HK-2 (cell line): ENCODE measurements at regions not wholly inside any gene's neighbourhood (a gene's known extent, or its start where the extent isn't known, plus 50 kb on each side); places are given as distances from the start of the nearest gene placed in this dataset.
"Not testable (repeated sequence)": the region's sequence is repeated elsewhere in the genome, so short reads cannot be mapped to it uniquely, and the experiment has no call there.

Experiments
- DNase-seq: peaks from one replicate; pipeline ENCODE4 v3.0.0-alpha.2; 2018; ENCODE audit not compliant: unreplicated experiment

DNA sequence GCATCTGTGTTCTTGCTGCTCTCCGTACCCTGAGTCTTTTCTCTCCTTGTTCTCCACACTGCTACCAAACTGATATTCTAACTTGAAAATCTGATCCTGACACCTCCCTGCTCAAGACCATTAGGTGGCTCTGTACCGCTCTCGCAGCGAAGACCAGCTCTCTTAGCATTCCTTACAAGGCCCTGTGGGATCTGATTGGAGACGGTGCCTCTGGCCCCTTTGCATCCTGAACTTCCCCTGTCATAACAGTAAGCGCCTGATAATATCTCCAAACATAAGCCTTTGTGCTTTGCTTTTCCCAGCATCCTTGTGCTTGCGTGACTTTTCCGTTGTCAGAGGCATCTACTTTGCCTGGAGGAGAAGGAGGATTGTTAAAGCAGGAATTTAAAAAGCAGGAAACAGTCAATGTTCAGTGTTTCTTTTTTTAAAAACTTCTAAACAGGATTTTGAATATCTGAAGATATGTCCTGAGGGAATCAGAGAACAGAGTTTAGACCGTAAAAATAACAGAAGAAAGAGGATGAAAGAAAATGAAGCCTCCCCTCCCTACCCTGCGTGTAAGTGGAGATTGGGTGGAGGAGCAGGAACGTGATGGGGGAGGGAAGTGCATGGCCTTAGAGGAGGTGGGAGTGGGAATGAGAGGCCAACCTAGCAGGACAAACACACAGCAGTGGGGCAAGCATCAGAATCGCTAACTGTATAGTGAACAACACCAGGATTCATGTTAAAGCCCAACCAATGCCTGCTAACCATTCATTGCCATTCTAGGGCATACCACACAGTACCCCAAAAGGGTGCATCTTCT lies 89.2 kb upstream of the STMND1 start:
- no peak for DNase-seq

DNA sequence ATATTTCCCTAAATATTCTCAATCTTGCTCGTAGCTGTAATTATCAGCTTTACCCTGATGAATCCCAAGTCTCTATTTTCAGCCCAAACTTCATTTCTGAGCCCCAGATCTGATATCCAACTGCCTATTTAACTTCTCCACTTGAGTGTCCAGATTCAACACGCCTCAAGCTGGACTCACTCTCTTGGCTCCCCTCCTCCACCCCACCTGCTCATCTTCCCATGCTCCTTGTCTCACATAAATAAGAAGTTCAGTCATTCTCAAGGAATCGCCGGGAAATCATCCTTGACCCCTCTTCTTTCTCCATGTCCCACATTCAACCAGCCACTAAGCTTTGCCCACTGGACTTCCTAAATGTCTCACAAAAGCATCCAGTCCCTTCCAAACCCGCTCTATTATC lies 89.9 kb upstream of the STMND1 start:
- no peak for DNase-seq

DNA sequence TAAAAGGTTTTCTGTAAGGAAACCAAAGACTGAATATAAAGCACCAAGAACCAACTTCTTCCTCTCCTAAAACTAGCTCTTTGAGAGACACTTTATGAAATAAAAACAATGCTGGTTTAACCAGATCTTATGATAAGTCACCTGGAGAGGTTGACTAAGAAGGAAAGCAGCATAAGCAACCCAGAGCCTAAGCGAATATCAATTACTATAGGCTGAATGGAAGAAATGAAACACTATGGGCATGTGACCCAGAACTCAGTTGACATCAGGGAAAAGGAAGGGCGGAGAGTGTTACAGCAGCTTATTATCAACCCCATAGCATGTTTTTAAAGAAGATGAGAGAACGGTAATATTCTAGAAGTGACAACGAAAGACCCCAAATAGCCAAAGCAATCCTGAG lies 94.1 kb upstream of the STMND1 start:
- no peak for DNase-seq

DNA sequence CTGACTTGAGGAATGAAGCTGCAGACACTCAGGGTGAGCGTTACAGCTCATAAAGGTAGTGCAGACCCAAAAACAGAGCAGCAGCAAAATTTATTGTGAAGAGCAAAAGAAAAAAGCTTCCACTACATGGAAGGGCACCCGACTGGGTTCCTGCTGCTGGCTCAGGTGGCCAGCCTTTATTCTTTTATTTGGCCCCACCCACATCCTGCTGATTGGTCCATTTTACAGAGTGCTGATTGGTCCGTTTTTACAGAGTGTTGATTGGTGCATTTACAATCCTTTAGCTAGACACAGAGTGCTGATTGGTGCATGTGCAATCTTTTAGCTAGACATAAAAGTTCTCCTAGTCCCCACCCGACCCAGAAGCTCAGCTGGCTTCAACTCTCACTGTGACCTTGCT lies 95.3 kb upstream of the STMND1 start:
- DNase-seq: no peak

DNA sequence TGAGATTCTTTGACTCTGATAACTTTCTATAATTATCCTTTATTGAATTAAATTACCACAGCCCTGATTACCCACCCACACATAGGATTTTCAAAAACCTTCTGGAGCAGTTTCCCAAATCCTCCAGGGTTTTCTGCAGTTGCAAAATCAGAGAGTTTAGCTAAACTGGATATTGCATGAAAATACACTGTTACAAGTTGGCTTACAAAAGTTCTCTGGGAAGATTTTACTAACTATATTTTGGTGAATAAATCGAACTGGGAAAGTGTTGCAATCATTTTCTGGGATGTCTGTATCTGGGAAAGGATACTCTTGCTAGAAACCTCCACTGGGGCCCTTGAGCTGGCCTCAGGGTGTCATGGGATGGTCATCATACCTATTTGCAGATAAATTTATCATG lies 97.6 kb upstream of the STMND1 start:
- no peak for DNase-seq

DNA sequence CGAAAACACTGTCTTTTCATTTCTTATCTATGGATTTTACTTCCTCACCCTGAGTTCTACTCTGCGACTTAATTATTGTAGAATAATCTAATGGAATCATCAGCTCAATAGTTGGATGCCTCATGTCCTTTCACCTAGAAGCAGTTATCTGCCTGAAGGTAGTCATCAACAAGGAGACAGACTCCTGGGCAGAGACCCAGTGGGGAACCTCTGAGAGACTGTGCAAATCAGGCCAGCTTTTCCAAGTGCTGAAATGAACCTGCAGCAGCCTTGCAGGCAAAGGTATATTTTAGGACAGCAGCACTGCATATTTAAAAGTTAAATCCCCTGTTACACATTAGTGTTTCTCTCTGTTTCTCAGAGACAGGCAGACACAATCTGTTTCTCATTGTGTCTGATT lies 99.7 kb upstream of the STMND1 start:
- DNase-seq: no peak

DNA sequence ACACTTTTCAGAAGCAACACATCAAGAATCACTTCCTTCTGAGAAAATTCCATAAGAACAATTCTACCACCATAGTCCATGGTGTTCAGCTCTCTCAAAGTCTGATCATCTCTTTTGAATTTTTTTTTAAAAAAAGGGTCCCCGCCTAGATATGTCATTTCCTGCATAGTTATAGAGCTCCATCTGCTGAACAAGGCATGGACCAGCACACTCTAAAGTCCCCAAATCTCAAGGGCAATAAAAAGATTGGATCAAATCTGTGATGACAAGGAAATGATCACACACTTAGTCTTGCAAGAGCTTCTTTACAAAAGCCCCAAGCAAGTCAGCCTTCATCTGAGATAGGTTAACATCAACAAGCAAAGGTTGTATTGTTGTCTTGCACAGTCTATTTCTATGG lies 100.7 kb upstream of the STMND1 start:
- no peak for DNase-seq

DNA sequence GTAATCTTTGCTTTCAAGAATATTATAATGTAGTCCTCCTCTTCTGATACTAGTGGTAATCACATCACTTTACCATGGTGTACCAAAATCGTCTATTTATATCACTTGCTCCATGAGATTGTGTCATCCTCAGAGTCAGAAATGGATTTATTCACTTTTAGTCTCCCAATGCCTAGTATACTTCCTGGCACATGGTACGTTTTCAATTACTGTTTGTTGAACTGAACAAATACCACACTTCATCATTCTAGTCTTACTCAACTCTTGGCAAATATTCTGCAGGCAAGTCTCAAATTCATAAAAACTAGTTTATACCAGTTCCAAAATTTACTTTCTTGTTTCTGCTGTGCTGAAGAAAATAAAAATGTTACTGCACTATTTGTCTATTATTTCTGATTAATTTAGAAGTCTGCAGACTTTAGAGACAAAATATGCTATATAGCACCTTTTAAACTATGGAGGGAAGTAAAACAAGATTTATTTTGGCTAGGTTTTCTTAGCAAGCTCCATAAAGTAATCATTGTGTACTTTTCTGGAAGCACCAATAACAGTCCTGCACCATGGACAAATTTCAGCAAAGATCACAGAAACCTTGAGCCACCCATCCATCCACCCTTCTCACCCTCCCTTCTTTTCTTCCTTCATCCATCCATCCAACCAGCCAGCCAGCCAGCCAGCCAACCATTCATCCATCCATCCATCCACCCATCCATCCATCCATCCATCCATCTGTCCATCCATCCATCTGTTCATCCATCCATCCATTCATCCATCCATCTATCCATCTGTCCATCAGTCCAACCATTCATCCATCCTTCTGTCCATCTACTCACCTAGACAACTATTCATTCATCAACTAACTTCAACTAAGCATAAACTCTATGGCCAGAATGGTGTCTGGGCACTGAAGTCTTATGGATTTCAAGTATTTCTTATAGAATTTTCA lies 102.1 kb upstream of the STMND1 start:
- no peak for DNase-seq

DNA sequence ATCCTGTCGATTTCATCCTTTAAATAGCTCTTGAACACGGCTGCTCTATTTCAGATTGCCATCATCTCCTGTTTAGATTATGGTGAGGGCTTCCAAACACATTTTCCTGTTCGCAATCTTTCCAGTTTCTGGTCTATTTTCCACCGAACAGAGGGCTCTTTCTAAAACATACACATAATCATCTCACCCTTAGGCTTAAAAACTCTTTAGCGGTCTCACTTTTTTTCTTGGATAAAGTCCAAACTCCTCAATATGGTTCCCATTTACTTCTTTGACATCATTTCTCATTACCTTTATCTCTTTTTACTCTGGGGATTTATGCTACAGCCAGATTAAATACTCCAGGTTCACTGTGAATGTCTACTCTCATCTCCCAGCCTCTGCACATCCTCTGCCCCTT lies 103.4 kb upstream of the STMND1 start:
- no peak for DNase-seq

DNA sequence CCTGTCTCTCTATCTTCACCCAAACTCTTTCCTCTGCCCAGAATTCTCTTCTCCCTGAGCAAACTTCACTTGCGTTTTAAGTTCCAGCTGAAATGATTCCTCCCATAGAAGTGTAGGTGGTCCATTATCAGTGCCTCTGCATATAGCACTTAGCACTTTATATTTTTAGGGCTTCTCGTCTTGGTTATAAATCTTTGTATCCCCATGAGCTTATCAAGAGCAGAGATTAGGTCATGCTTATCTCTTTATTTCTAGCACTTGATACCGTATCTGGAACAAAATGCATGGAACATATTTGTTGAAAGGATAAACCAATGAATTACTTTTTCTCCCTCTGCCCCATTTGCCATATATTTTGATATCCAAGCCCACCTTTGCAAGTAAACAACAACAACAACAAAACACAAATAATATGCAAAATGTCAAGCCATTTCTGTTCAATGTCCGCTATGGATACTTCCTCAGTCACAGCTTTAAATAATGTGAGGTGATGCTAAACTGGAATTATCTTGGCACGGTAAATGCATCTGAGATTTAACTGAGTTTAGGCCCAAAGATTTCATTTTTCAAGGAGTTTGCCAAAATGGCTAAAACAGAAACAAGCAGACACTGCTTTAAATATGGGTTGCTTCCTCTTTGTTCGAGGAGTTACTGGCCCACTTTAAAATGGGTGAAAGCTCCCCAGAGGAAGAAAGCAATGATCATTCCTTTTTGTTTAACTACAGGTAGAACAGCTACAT lies 106.2 kb upstream of the STMND1 start:
- no peak for DNase-seq

DNA sequence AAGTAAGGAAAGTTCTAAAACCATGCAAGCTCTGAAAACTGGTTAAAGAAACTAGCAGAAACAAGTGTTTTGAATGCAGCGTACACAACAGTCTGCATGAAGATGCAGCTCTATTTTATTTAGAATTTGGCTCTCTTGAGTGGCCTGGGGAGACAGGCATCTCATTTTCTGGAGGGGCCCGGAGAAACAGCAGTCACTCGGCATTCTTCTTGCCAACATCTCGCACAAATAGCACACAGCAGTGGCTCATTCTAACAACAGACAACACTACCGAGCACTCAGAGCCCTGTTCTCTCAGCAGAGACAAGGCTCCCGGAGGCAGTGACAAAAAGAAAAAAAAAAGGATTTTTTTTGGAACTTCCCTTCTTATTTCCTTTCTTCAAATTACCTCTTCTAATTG lies 108.5 kb upstream of the STMND1 start:
- DNase-seq: no peak

DNA sequence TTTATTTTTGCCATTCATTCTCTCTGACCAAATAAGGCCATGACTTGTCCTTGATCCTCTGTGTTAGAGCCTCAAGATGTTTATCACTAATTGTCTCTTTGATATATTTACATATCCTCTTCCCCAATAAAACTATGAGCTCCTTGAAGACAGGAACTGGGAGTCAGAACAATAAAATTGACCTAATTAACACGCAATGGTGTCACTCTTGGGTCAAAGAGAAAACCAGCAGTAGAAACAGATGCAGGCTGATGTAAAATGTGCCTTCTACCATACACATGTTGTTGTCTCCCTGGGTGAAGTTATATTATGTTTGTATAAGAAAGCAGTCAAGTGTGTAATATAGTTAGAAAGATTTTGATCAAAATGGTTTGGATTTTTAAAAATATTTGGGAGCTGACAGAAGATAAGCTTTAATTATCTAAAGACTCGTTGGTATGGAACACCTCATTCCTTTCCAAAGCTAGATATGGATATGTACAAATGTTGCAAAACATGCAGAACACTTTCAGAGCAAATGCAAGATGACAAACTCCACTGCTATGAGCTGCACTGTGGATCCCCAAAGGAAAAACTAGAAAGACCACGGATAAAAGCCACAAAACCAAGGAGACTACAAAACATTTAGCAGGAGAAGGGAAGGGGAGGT lies 109.7 kb upstream of the STMND1 start:
- no peak for DNase-seq

DNA sequence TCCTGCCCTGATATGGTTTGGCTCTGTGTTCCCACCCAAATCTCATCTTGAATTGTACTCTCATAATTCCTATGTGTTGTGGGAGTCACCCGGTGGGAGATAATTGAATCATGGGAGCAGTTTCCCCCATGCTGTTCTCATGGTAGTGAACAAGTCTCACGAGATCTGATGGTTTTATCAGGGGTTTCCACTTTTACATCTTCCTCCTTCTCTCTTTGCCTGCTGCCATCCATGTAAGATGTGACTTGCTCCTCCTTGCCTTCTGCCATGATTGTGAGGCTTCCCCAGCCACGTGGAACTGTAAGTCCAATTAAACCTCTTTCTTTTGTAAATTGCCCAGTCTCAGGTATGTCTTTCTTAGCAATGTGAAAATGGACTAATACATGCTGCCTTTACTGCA lies 111.9 kb upstream of the STMND1 start:
- not testable (repeated sequence) for DNase-seq

DNA sequence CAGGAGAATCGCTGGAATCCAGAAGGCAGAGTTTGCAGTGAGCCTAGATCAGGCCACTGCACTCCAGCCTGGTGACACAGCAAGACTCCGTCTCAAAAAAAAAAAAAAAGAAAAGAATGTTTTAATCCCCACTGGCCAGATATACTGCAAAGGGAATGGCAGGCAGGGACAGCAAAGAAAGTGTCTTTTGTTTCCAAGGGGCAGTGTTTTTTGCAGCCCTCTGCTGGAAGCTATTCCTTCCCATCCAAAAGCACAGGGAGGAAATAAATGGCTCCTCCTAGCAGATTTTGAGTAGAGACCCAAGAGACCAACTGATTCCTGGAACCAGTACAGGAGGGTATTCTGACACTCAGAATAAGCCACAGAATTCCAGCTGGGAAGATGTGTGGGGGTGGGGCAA lies 112.5 kb upstream of the STMND1 start:
- DNase-seq: no peak

DNA sequence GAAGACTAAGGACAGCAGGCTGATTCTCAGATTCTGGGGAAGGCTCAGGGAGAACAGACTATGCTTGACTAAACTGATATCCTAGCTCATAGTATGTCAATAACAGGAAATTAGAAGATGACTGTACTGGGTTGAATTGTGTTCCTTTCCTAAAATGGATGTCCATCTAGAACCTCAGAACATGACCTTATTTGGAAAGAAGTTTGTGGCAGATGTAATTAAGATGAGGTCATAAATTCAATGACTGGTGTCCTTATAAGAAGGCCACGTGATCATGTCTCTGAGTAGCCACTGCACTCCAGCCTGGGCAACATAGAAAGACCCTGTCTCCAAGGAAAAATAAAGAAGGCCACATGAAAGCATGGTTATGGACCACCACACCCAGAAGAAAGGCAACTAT lies 113.9 kb upstream of the STMND1 start:
- no peak for DNase-seq

DNA sequence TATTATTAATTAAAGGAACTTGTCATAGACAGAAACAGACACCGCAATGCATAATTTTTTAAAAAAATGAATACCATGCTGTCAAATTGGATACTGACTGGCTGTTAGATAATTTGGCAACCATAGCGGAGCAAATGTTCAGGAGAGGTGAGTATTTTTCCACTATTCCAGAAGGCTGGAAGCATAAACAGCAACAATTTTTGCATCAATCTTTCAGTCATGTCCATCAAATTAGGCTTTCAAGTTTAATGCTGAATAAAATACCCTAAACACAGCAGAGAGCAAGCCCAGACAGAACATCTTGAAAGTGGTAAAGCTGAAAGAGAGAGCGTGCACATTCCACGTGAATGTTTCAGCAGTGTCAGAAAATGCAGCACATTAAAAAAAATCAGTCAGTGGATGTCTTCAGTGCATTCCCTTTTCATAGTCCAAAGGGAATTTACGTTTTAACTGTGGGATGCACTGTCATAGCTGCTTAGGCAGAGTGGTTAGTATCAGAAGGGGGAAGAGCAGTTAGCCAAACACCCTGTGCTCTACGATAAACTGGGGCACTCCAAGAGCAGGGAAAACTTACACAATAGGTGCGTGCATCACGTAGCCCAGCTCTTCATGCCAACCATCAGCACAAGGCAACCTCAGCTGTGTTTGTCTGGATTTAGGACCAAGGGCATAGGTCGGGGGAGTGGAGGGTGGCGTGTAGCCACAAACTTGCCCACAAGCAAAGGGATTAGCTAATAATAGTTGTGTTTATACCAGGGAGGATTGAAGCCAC lies 116.2 kb upstream of the STMND1 start:
- DNase-seq: no peak

DNA sequence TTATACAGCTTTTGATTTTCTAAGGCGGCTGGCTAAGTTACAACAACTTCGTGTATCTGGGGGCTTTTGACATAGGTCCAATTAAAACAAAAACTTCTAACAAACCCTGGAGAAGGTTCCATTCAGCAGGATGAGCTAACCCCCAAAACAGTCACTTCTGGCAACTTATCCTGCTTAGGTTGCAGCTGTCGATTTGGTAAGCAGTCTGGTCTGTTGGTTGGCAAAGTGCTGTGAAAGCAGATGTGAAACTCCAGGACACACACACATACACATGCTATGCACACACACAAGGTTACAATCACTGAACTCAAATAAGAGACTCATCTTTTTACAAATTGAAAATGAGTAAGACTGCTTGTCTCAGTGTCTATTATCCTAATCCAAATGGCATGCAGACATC lies 119.0 kb upstream of the STMND1 start:
- DNase-seq: no peak

DNA sequence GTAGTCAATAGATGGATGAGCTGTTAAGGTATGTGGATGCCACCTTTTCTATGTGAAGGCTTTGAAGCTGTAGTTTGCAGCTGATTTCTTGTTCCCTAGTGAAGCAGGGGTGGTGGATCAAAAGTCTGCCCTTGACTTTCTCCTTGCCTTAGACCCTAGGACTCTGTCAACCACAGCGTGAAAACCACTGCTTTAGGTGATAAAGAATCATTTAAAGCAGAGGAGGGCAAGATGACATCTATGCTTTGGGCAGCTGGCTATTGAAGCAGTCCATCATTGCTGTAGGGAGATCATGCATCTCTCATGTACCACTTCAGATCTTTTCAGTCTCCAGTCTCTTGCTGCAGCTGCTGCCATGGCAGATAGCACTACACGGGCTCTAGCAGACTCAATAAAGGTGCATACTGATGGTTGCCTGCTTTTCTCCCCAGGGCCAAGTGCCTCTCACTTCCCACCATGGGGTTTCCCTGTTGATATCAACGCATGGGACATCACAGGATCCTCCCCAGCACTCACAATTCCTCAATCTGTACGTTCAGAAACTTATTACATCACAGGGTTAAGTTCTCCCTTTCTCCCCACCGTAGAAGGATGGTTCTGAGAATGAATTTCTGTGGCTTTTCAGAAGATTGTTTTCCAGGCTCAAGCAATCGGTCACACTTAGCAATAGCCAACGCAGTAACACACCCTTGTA lies 122.0 kb upstream of the STMND1 start:
- no peak for DNase-seq

DNA sequence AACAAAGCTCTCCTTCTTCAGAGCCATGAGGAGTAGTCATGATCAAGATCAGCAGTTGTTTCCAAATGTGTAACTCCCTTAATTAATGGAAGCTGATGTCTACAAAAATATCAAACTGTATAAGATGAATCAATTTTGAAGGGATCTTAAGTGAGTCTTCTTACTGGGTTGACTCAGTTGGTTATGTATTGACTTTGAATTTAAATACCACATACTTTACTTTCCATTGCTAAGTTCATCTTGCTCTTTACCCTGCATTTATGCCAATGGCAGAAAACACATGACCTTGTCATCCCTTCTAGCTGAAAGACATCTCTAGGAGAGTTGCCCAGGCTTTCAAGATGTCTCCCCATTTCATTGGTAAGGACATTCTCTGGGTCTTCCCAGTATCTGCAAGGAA lies 123.2 kb upstream of the STMND1 start:
- DNase-seq: no peak

DNA sequence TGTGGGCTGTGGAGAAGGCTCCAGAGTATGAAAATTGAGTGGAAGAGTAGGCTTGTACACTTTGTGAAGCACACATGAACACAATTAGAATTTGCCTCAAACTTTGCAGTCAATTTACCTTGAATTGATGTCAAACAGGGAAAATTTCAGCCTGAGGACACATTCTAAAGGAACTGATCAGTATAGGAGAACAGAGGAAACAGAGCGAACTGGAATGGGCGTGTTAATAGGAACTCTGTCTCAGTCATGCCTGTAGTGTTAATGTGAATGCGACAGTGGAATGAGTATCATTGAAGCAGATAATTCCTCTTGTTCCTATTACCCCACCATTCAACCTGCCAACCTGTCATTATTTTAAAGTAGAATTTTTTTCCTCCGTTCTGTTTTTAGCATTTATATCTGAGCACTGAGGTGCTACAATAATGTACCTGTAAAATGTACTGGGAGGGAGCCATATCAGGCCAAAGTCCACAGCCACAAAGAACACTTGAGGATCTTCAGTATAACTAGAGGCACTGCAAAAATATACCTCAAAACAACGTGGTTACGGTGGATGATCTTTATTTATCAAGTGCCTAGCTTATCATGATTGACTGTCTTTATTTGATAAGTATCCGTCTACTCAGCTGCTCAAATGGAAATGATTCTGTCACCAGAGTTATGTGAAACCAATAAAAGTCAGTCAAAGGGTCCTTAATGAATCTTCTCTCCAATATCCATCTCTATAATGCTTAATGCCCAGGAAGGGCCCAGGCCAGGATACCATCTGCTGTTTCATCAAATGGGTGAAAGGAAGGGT lies 125.3 kb upstream of the STMND1 start:
- no peak for DNase-seq
